ENCODE measurements at regions not wholly inside any gene's neighbourhood (a gene's known extent, or its start where the extent isn't known, plus 50 kb on each side); places are given as distances from the start of the nearest gene placed in this dataset.

DNA sequence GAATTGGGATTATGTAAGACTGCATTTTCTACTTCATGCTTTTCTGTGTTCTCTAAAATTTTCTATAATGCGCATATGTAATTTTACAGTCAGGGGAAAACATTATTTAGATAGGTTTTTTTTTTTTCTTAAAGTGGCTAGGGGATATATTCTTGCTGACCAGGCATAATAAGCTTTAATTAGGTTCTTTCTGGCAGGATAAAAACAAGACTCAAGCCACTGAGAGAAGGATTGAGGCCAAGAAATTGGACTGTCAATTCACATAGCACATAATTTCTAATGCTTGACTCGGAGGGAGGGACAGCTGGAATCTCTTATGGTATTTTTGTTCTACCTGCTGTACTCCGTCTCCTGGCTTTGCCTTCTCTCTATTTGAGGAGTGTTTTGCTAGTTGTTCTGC is 119.8 kb upstream of the NPVF start:
- TF ChIP-seq, protein P1, sequence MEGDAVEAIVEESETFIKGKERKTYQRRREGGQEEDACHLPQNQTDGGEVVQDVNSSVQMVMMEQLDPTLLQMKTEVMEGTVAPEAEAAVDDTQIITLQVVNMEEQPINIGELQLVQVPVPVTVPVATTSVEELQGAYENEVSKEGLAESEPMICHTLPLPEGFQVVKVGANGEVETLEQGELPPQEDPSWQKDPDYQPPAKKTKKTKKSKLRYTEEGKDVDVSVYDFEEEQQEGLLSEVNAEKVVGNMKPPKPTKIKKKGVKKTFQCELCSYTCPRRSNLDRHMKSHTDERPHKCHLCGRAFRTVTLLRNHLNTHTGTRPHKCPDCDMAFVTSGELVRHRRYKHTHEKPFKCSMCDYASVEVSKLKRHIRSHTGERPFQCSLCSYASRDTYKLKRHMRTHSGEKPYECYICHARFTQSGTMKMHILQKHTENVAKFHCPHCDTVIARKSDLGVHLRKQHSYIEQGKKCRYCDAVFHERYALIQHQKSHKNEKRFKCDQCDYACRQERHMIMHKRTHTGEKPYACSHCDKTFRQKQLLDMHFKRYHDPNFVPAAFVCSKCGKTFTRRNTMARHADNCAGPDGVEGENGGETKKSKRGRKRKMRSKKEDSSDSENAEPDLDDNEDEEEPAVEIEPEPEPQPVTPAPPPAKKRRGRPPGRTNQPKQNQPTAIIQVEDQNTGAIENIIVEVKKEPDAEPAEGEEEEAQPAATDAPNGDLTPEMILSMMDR (conservative IDR thresholded peaks at IDR 0.05; ENCODE audit: low read depth, low read length) = no peak
- H3K4me3 ChIP-seq (ENCODE audit: low read depth, low read length) = no peak overlapping the region
- DNase-seq (ENCODE audit: low read depth) = no peak

DNA sequence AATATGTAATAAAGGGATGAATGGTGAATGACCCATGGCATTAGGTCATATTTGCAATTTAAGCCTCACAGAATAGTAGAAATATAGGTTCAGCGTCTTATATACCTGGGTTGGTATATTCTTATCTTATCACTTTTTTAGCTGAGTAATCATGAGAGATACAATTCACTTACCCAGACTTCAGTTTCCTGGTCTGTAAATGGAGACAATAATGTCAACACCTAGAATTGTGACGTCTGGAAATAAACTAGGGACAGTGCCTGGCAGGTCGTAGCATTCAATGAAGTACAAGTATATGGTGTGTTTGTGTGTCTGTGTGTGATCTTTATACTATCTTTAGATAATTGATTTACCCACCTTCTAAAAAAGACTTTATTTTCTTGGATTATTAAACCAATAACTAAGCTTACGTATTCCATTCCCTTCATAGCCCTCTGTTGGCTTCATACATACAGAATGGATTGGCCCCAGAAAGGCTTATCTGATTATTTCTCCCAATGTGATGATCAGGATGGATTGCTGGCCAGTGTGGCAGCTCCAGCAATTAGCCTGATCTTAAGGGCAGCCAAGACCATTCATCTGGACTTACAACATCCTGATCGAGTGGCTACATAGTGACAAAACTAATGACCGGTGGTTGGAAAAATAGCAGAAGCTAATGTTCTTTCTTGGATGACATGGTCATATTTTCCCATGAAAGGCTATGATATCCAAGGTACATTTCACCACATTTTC is 121.2 kb upstream of the NPVF start:
- TF ChIP-seq, protein P1 (conservative IDR thresholded peaks at IDR 0.05; ENCODE audit: low read depth, low read length) = no peak
- no peak for DNase-seq (ENCODE audit: low read depth)
- no peak overlapping the region for H3K4me3 ChIP-seq (ENCODE audit: low read depth, low read length)

DNA sequence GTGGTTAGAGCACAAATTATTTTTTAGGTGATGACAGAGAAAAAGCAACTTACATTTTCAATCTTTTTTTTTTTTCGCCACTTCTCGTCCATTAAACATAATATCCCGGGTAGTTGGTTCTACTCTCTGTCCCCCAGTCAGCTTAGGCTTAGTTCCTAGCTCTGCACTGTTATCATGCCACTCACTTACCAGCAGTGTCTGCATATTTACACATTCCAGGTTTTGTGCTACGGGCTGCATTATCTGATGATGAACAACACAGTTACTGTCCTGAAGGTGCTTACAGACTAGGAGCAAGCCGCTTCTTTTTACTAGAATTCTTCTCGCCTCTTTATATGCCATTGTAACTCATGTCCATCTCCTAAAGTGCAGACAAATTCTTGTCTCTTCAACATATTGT is 121.8 kb upstream of the NPVF start:
- TF ChIP-seq, protein P1 (conservative IDR thresholded peaks at IDR 0.05; ENCODE audit: low read depth, low read length) = no peak
- no peak for DNase-seq (ENCODE audit: low read depth)
- no peak overlapping the region for H3K4me3 ChIP-seq (ENCODE audit: low read depth, low read length)

DNA sequence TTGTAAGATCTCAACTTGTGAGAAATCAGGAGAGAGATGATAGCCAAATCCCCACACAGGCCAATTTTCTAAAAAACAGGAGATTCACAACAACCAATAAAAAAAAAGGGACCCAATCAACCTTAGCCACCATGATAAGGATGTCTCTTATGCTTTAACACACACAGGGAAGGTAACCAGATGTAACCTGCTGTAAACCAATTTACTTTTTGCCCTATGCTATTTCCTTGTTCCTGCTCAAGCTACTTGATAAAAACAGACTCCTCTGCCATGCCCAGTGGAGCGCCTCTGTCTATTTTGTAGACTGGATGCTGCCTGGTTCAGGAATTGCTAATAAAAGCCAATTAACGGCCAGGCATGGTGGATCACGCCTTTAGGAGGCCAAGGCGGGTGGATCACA is 123.5 kb upstream of the NPVF start:
- no peak overlapping the region for H3K4me3 ChIP-seq (ENCODE audit: low read depth, low read length)
- no peak for DNase-seq (ENCODE audit: low read depth)
- TF ChIP-seq, protein P1 (conservative IDR thresholded peaks at IDR 0.05; ENCODE audit: low read depth, low read length) = no peak

DNA sequence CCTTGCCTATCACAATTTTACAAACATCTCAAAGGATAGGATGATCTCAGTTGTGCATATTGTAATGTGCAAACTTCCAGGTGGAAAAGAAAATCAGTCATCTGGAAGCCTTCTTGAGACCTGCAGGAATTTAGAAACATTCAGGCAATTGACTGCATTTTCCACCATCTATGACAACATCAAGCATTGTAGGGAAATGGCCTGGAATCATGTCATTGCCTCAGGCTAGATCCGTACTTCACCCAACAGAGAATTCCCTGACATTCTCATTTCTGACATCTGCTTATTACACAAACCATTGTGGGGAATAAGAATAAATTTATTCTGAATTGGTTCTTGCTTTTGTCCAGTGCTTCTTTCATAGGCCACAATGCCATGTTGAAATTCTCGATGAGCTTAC is 124.9 kb upstream of the NPVF start:
- TF ChIP-seq, protein P1 (conservative IDR thresholded peaks at IDR 0.05; ENCODE audit: low read depth, low read length) = no peak
- no peak for DNase-seq (ENCODE audit: low read depth)
- H3K4me3 ChIP-seq (ENCODE audit: low read depth, low read length) = no peak overlapping the region

DNA sequence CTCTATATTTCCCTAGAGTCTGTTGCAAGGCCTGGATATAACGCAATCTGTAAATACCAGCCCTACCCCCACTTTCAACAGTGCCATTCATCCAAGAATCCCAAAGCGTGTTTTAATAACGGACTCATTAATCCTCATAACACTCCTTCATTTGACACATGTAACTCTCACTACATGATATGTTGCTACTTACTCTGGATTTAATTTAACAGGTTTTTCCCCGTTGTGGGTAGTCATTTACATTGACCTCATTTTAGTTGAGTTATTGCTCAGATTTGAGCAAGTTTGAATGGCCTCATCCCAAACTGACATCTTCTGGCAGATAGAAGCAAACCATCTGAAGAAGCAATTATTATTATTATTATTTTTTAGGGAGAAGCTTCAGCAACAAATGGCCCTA is 125.4 kb upstream of the NPVF start:
- DNase-seq (ENCODE audit: low read depth) = no peak
- TF ChIP-seq, protein P1 (conservative IDR thresholded peaks at IDR 0.05; ENCODE audit: low read depth, low read length) = no peak
- H3K4me3 ChIP-seq (ENCODE audit: low read depth, low read length) = no peak overlapping the region

DNA sequence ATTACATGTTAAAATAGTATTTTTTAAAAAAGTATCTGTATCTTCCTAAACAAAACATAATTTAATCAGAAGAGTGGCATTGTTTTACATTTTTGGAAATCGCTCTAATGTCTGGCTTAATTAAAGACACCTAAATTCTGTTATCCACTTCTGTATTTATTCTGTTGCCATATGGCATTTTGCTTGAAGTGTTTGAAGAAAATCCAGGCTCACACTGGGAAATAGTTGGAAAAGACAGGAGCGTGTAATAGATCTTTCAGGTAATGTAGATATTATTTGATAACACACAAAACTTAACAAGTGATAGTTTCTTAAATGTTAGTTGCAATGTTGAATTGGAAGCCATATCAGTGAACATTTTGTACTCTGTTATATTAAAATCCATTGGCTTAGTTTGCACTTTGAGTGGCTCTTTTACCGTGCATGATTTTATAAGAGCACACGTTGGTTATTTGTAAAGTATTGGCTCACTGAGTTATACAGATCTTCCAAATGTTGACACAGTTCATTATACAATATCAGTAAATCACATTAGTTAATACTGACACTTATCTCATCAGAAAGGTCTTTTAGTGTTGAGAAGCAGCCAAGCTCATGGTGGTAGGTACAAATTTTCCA is 128.4 kb upstream of the NPVF start:
- DNase-seq (ENCODE audit: low read depth) = no peak
- no peak overlapping the region for H3K4me3 ChIP-seq (ENCODE audit: low read depth, low read length)
- TF ChIP-seq, protein P1 (conservative IDR thresholded peaks at IDR 0.05; ENCODE audit: low read depth, low read length) = no peak

All from choroid plexus epithelial cell (primary cell).